Thyroid gland (tissue), 4 donors: ENCODE measurements at regions not wholly inside any gene's neighbourhood (a gene's known extent, or its start where the extent isn't known, plus 50 kb on each side); places are given as distances from the start of the nearest gene placed in this dataset.

Experiments
- CTCF ChIP-seq, 6 experiments: fragments of 200-600 bp in 3 of 6; fragments of 450-650 bp in 3 of 6; sonication (generic) in 3 of 6; IDR thresholded peaks; one replicate each; pipeline ENCODE4 v1.5.1; 2016 to 2019; ENCODE audit warnings: antibody characterized with exemption in 6 of 6, mild to moderate bottlenecking in 2 of 6, inconsistent platforms in 1 of 6, moderate library complexity in 1 of 6
- POLR2A ChIP-seq, 2 donors: fragments of 450-650 bp; IDR thresholded peaks; one replicate each; pipeline ENCODE4 v1.6.1; 2017; ENCODE audit warnings: antibody characterized with exemption in 2 of 2, mild to moderate bottlenecking in 2 of 2, moderate library complexity in 1 of 2

DNA sequence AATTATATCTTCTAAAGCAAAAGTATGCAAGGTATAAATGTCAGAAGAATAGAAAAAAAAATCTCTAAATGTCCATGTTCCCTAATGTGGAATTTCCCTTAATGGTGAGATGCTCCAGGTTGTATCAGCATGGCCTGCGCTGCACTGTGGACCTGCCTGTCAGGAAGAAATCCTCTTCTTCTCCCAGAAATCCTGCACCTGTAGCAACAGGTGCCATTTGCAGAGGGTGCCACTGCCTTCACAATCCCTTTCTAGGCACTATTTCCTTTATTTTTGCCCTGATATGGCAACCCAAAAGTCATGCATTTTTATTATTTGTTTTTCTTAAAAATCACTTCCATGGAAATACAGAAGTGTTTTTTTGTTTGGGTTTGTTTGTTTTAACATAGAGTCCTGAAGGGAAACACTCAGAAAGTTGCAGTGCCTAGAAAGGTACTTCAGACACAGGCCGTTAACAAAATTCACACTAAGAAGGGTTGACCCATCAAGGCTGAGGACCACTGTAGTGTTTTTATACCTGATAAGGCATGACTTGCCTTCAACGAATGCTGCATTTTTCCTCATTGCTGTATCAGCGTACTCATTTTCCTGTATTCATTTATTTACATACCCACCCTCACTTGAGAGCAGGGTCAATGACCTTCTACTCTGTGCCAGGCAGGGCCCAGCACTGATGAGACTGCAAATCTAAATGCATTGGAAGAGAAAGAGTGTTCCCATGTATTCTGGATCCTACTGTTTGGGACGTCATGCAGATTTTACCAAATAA lies 177.8 kb downstream of the SNX18 start:
- TF ChIP-seq POLR2A (IDR thresholded peaks at IDR 0.05): no peak
- no peak for TF ChIP-seq CTCF (IDR thresholded peaks at IDR 0.05)
